ENCODE measurements at regions not wholly inside any gene's neighbourhood (a gene's known extent, or its start where the extent isn't known, plus 50 kb on each side); places are given as distances from the start of the nearest gene placed in this dataset.

DNA sequence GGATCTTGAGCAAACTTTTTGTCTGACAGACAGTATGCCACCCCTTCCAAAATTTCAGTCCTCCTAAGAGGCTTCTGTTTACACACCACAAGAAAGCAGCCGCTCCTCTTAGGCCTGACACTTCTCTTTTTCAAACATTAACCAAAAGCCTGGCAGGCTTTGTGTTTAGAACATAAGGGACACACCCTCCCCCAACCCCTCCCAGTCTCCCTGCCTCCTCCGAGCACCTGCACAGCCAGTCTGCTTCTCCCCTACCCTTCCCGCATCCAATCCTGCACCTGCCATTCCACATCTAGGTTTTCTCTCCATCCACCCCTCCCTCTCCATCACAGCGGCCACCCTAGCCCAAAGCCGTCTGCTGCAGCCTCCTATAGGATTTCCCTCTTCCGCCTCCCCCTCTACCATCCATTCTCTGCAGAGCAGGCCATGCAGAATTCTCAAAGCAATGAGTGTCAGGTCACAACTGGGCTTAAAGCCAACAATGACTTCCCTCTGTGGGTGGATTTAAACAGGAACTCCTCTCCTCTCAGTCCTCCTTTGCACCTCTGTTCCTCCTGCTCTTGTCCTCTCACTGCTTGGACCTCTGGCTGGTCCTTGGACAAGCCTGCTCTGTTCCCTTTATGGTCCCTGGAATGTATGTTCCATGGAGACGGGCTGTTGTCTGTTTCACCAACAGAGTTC is 478.2 kb downstream of the NPHP4 start:
- TF ChIP-seq, protein P1, sequence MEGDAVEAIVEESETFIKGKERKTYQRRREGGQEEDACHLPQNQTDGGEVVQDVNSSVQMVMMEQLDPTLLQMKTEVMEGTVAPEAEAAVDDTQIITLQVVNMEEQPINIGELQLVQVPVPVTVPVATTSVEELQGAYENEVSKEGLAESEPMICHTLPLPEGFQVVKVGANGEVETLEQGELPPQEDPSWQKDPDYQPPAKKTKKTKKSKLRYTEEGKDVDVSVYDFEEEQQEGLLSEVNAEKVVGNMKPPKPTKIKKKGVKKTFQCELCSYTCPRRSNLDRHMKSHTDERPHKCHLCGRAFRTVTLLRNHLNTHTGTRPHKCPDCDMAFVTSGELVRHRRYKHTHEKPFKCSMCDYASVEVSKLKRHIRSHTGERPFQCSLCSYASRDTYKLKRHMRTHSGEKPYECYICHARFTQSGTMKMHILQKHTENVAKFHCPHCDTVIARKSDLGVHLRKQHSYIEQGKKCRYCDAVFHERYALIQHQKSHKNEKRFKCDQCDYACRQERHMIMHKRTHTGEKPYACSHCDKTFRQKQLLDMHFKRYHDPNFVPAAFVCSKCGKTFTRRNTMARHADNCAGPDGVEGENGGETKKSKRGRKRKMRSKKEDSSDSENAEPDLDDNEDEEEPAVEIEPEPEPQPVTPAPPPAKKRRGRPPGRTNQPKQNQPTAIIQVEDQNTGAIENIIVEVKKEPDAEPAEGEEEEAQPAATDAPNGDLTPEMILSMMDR (IDR thresholded peaks at IDR 0.05; ENCODE audit: low read depth, low read length, missing control alignments) = no peak
- DNase-seq (ENCODE audit: low read depth) = no peak

DNA sequence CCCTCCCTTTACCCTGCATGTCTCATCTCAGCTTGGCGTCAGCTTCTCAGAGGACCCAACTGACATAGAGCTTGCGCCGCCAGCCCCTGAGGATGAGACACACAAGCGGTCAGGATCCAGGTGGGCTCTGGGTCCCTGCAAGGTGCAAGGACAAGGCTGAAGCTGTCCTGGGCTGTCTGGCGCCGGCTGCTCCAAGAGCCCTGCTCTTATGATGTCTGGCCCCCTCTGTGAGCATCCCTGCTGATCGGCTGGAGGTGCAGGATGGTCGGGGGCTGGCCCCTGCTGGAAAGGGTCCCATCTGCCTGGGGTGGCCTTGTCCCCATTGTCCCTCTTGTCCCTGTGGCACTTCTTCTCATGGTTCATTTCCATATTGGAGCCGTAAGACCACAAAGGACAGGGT is 479.0 kb downstream of the NPHP4 start:
- no peak overlapping the region for H3K4me3 ChIP-seq (ENCODE audit: low read depth, low read length)
- TF ChIP-seq, protein P1 (IDR thresholded peaks at IDR 0.05; ENCODE audit: low read depth, low read length, missing control alignments) = no peak
- DNase-seq (ENCODE audit: low read depth) = no peak

More for the DNA sequence above, 478.2 kb downstream of the NPHP4 start:
- H3K4me3 ChIP-seq (ENCODE audit: low read depth, low read length) = no peak overlapping the region

DNA sequence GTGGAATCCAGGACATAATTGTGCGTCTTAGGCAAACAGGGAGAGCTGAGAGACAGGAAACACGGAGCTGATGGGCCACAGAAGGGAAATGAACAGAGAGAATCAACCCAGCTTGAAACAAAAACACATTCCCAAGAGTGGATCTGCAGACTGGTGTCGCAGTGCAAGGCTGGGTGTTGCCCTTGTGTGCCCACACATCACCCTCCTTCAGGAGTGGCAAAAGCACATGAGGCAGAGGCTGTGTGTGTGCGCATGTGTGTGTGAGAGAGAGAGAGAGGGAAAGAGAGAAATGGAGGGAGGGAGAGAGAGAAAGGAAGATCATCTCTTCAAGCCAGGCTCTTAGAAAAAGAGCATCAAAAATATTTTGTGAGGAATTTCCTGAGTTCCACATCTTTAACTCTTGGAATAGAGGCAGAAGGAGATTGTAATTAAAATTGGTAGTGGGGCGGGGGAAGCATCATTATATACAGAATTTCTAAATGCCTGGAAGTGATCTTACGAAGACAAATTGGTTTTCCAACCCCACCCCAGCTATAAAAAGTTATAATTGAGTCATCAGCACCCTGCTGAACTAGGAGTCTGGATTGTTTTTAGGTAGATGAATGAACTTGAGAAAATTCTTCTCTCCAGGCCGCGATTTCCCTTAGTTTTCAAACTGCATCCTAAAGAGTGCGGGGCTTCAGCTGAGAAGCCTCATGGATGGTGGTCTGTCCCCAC is 480.7 kb downstream of the NPHP4 start:
- DNase-seq (ENCODE audit: low read depth) = no peak
- no peak overlapping the region for H3K4me3 ChIP-seq (ENCODE audit: low read depth, low read length)
- TF ChIP-seq, protein P1 (IDR thresholded peaks at IDR 0.05; ENCODE audit: low read depth, low read length, missing control alignments) = no peak

DNA sequence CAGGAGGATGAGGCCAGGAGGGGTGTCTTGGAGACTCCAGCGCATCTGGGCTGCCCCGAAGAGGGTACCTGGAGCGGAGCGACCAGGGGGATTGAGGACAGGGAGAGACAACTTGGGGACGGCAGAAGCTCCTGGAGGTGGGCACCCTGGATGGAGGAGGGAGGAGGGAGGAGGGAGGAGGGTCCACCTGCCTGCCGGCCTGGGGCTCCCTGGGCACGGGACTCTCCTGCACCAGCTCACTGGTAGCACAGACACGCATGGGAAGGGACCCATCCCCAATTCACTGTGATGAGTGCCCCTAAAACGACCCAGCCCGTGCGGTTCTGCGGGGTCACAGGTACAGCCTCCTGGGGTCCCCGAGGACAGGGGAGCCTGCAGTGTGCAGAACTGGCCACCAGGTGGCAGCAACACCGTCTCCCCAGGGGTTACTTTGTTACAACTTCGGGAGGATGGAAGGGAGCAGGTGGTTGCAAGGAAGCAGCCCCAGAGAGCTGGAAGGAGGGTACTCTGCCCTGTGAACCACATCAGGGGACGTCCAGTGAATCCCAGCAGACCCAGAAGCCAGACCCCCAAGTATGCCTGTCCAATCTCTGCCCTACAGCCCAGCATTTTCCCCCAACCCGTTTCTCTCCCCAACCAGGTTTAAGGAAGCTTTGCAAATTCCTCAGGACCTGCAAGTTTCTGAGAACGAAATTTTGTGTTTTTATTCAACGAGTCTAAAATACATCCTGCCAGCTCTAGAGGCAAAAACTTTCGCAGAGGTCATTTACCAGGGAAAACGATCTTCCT is 482.4 kb downstream of the NPHP4 start:
- DNase-seq (ENCODE audit: low read depth) = no peak
- H3K4me3 ChIP-seq (ENCODE audit: low read depth, low read length) = no peak overlapping the region
- TF ChIP-seq, protein P1 (IDR thresholded peaks at IDR 0.05; ENCODE audit: low read depth, low read length, missing control alignments) = peak; percentile 97

DNA sequence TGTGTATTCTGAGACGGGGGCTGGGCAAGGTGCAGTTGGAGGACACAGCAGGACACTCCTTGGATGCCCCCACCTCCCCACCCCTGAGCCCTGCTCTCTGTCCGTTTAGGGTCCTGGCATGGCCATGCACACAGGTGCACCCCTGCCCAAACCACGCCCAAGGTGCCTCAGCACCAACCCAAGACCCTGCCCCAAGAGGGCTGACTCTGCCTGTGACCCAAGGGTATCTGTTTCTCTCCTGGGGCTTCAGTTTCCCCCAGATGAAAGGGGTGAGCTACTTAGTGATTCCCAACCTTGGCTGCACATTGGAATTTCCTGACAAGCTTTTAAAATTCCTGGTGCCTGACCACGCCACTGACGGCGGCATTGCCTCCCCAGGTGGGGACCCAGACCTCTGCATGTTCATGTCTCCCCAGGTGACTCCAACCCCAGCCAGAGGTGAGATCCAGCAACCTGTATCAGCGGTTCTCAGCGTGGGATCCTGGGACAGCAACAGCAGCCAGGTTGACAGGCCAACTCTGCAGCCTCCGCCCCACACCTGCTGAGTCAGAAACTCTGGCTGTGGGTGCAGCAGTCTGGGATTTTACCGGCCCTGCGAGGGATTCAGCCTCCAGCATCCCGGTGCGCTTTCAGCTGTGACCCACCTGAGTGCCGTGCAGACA is 483.4 kb downstream of the NPHP4 start:
- no peak for DNase-seq (ENCODE audit: low read depth)
- TF ChIP-seq, protein P1 (IDR thresholded peaks at IDR 0.05; ENCODE audit: low read depth, low read length, missing control alignments) = no peak
- H3K4me3 ChIP-seq (ENCODE audit: low read depth, low read length) = no peak overlapping the region

DNA sequence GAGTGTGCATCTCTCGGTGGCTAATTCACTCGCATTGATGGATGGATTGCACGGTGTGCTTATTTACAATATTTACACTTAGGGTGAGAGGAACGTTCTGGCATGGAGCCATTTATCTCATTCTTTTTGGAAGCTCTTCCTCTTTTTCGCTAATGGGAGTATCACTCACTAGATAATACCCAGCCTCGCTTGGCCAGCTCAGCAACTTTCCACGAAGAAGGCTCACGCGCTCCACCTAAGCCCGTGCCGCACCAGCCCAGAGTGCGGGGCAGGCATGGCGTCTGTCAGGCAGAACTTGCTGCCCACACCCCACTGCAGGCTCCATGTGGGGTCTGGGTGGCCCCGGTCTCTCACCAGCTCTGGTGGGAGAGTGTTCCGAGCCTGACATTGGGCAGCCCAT is 484.9 kb downstream of the NPHP4 start:
- no peak overlapping the region for H3K4me3 ChIP-seq (ENCODE audit: low read depth, low read length)
- TF ChIP-seq, protein P1 (IDR thresholded peaks at IDR 0.05; ENCODE audit: low read depth, low read length, missing control alignments) = no peak
- DNase-seq (ENCODE audit: low read depth) = no peak

Data from GM12864 (cell line).